MM.1S (cell line): ENCODE measurements at regions not wholly inside any gene's neighbourhood (a gene's known extent, or its start where the extent isn't known, plus 50 kb on each side); places are given as distances from the start of the nearest gene placed in this dataset.

ENCODE experiments used
- DNase-seq: peaks from one replicate; pipeline ENCODE4 v3.0.0-alpha.2; 2015
- H2AFZ ChIP-seq: fragments of 300-600 bp; sonication (generic); 2 replicates; pipeline ENCODE4 v1.6.0; 2016; ENCODE audit warnings: antibody characterized with exemption, low read length
- H3F3A ChIP-seq: fragments of 300-600 bp; sonication (generic); 2 replicates; pipeline ENCODE4 v1.6.1; 2016; ENCODE audit warnings: mild to moderate bottlenecking, antibody characterized with exemption, low read length, moderate library complexity, mixed read lengths; ENCODE audit not compliant: insufficient read depth
- H3K27ac ChIP-seq: fragments of 300-600 bp; sonication (generic); 2 replicates; pipeline ENCODE4 v1.5.1; 2016; ENCODE audit warnings: mild to moderate bottlenecking, low read length
- H3K27me3 ChIP-seq: fragments of 300-600 bp; sonication (generic); replicated peaks from 2 replicates; pipeline ENCODE4 v1.6.0; 2016; ENCODE audit warnings: low read length; ENCODE audit not compliant: insufficient read depth
- H3K36me3 ChIP-seq: fragments of 300-600 bp; sonication (generic); replicated peaks from 2 replicates; pipeline ENCODE4 v1.6.1; 2016; ENCODE audit warnings: mild to moderate bottlenecking, low read length, mixed read lengths; ENCODE audit not compliant: insufficient read depth
- H3K4me1 ChIP-seq: fragments of 300-600 bp; sonication (generic); 2 replicates; pipeline ENCODE4 v1.6.1; 2016; ENCODE audit warnings: low read length, mixed read lengths
- H3K4me2 ChIP-seq: fragments of 300-600 bp; sonication (generic); 2 replicates; pipeline ENCODE4 v1.6.0; 2016; ENCODE audit warnings: low read depth, low read length
- H3K4me3 ChIP-seq: fragments of 300-600 bp; sonication (generic); 2 replicates; pipeline ENCODE4 v1.5.1; 2016; ENCODE audit warnings: low read length, mixed read lengths
- H3K79me2 ChIP-seq: fragments of 300-600 bp; sonication (generic); 2 replicates; pipeline ENCODE4 v1.6.1; 2016; ENCODE audit warnings: mixed run types, low read length, mixed read lengths
- H3K9ac ChIP-seq: fragments of 300-600 bp; sonication (generic); 2 replicates; pipeline ENCODE4 v1.6.1; 2016; ENCODE audit warnings: low read length, mixed read lengths
- H3K9me2 ChIP-seq: fragments of 300-600 bp; sonication (generic); replicated peaks from 2 replicates; pipeline ENCODE4 v1.6.1; 2016; ENCODE audit warnings: mild to moderate bottlenecking, low read length, mixed read lengths; ENCODE audit not compliant: insufficient read depth
- H3K9me3 ChIP-seq: fragments of 300-600 bp; sonication (generic); replicated peaks from 2 replicates; pipeline ENCODE4 v1.6.1; 2016; ENCODE audit warnings: mild to moderate bottlenecking, low read length, mixed read lengths; ENCODE audit not compliant: insufficient read depth
- H4K20me1 ChIP-seq: fragments of 300-600 bp; sonication (generic); 2 replicates; pipeline ENCODE4 v1.6.1; 2016; ENCODE audit warnings: mild to moderate bottlenecking, low read length, moderate library complexity, mixed read lengths; ENCODE audit not compliant: insufficient read depth
- CTCF ChIP-seq: fragments of 300-600 bp; sonication (generic); IDR thresholded peaks from 2 replicates; pipeline ENCODE4 v1.5.1; 2016; ENCODE audit warnings: antibody characterized with exemption, low read length, mixed read lengths
- EZH2 ChIP-seq: fragments of 300-600 bp; sonication (generic); optimal IDR thresholded peaks from 2 replicates; pipeline ENCODE3; 2017; ENCODE audit warnings: low read depth, mild to moderate bottlenecking, antibody characterized with exemption, low read length, mixed read lengths
- EZH2phosphoT487 ChIP-seq: fragments of 300-600 bp; sonication (generic); IDR thresholded peaks from 2 replicates; pipeline ENCODE4 v1.6.1; 2018; ENCODE audit warnings: antibody characterized with exemption, low read length

GRCh38 chr2:239839306-239839705 lies 185.8 kb downstream of the NDUFA10 start:
- no peaks in the 10 kb centered on the region for H3F3A ChIP-seq
- H3K36me3 ChIP-seq: no peaks in the 10 kb centered on the region
- no peaks in the 10 kb centered on the region for H3K4me1 ChIP-seq
- H3K27ac ChIP-seq: no peak overlapping the region
- no peaks in the 10 kb centered on the region for H3K9me3 ChIP-seq
- H3K4me2 ChIP-seq: no peak overlapping the region
- no peak overlapping the region for H3K9ac ChIP-seq
- no peaks in the 10 kb centered on the region for H3K27me3 ChIP-seq
- no peaks in the 10 kb centered on the region for H3K79me2 ChIP-seq
- no peaks in the 10 kb centered on the region for H3K9me2 ChIP-seq
- H2AFZ ChIP-seq: no peak overlapping the region
- no peak for DNase-seq
- no peak for TF ChIP-seq EZH2
- TF ChIP-seq EZH2phosphoT487: no peak
- no peak for TF ChIP-seq CTCF
- H4K20me1 ChIP-seq: no peaks in the 10 kb centered on the region
- no peak overlapping the region for H3K4me3 ChIP-seq

GRCh38 chr2:239836021-239836765 lies 188.9 kb downstream of the NDUFA10 start:
- Histone ChIP-seq H3K4me2 (no peak overlapping the region), H2AFZ (no peak overlapping the region), H3K4me3 (no peak overlapping the region), H3K9me2 (no peaks in the 10 kb centered on the region), H3K27ac (no peak overlapping the region), H3K9me3 (no peaks in the 10 kb centered on the region), H3K9ac (no peak overlapping the region), H3K79me2 (no peaks in the 10 kb centered on the region), H3K4me1 (no peaks in the 10 kb centered on the region), H3K27me3 (no peaks in the 10 kb centered on the region), H4K20me1 (no peaks in the 10 kb centered on the region), H3F3A (no peaks in the 10 kb centered on the region), H3K36me3 (no peaks in the 10 kb centered on the region)
- DNase-seq: no peak
- no peak for TF ChIP-seq EZH2
- no peak for TF ChIP-seq CTCF
- no peak for TF ChIP-seq EZH2phosphoT487

GRCh38 chr2:239835056-239835455 lies 190.1 kb downstream of the NDUFA10 start:
- TF ChIP-seq EZH2phosphoT487 (no peak), CTCF (no peak), EZH2 (no peak)
- Histone ChIP-seq H3K36me3 (no peaks in the 10 kb centered on the region), H3K4me1 (0 out of 2 replicates have a peak, but pooled peaks cover 4% of the 10 kb centered on the region), H3K4me2 (no peak overlapping the region), H3K27ac (no peak overlapping the region), H3K4me3 (no peak overlapping the region), H3K9ac (no peak overlapping the region), H2AFZ (no peak overlapping the region), H3K27me3 (no peaks in the 10 kb centered on the region), H3K79me2 (no peaks in the 10 kb centered on the region), H3K9me3 (no peaks in the 10 kb centered on the region), H3F3A (no peaks in the 10 kb centered on the region), H3K9me2 (no peaks in the 10 kb centered on the region), H4K20me1 (no peaks in the 10 kb centered on the region)
- DNase-seq: no peak
